SK-N-SH treated with all-trans-retinoic acid at 6 μM for 48 hours (cell line): ENCODE measurements at regions not wholly inside any gene's neighbourhood (a gene's known extent, or its start where the extent isn't known, plus 50 kb on each side); places are given as distances from the start of the nearest gene placed in this dataset.

Experiments used
- ATAC-seq: fragments of 200-7000 bp; cut with Tn5 transposase; 3 replicates; pipeline ENCODE4 v1.9.1; 2020; ENCODE audit warnings: mild to moderate bottlenecking, moderate library complexity
- ARNTL ChIP-seq: fragments of 450-650 bp; formaldehyde crosslinking; IDR thresholded peaks from 2 replicates; pipeline ENCODE4 v1.5.0; 2020; ENCODE audit warnings: low read depth, mild to moderate bottlenecking, moderate library complexity, borderline replicate concordance
- BACH2 ChIP-seq: fragments of 250-450 bp; sonication (Bioruptor Pico); IDR thresholded peaks from 2 replicates; pipeline ENCODE4 v1.9.0; 2021; ENCODE audit warnings: mild to moderate bottlenecking, borderline replicate concordance
- CSDC2 ChIP-seq: fragments of 250-450 bp; sonication (Bioruptor Pico); IDR thresholded peaks from 2 replicates; pipeline ENCODE4 v1.5.0; 2020; ENCODE audit warnings: mild to moderate bottlenecking, moderate library complexity
- ESRRG ChIP-seq: fragments of 250-450 bp; sonication (Bioruptor Pico); IDR thresholded peaks from 2 replicates; pipeline ENCODE4 v1.6.1; 2021; ENCODE audit warnings: mild to moderate bottlenecking
- GLIS3 ChIP-seq: fragments of 250-450 bp; sonication (Bioruptor Pico); IDR thresholded peaks from 2 replicates; pipeline ENCODE4 v1.5.0; 2020; ENCODE audit warnings: mild to moderate bottlenecking, moderate library complexity
- ISL1 ChIP-seq: fragments of 250-450 bp; sonication (Bioruptor Pico); IDR thresholded peaks from 2 replicates; pipeline ENCODE4 v2.1.2; 2022; ENCODE audit warnings: mild to moderate bottlenecking, moderate library complexity
- OSR1 ChIP-seq: fragments of 250-450 bp; sonication (Bioruptor Pico); IDR thresholded peaks from 2 replicates; pipeline ENCODE4 v1.8.0; 2022; ENCODE audit warnings: moderate library complexity, mild to moderate bottlenecking, inconsistent platforms
- PPARA ChIP-seq: fragments of 250-450 bp; sonication (Bioruptor Pico); IDR thresholded peaks from 2 replicates; pipeline ENCODE4 v1.5.0; 2020; ENCODE audit warnings: mild to moderate bottlenecking, borderline replicate concordance
- RARB ChIP-seq: fragments of 250-450 bp; sonication (Bioruptor Pico); IDR thresholded peaks from 2 replicates; pipeline ENCODE4 v1.8.0; 2021; ENCODE audit warnings: mild to moderate bottlenecking, moderate library complexity
- SNAI2 ChIP-seq: fragments of 250-450 bp; sonication (Bioruptor Pico); IDR thresholded peaks from 2 replicates; pipeline ENCODE4 v1.5.0; 2020; ENCODE audit warnings: mild to moderate bottlenecking, moderate library complexity
- TCF4 ChIP-seq: fragments of 250-450 bp; sonication (Bioruptor Pico); IDR thresholded peaks from 2 replicates; pipeline ENCODE4 v1.8.0; 2021; ENCODE audit warnings: mild to moderate bottlenecking, moderate library complexity, borderline replicate concordance
- TOX ChIP-seq: fragments of 250-450 bp; sonication (Bioruptor Pico); IDR thresholded peaks from 2 replicates; pipeline ENCODE4 v1.8.0; 2021; ENCODE audit warnings: mild to moderate bottlenecking, moderate library complexity, borderline replicate concordance
- ZC3H10 ChIP-seq: fragments of 250-450 bp; sonication (Bioruptor Pico); IDR thresholded peaks from 2 replicates; pipeline ENCODE4 v1.5.1; 2021; ENCODE audit warnings: mild to moderate bottlenecking, moderate library complexity
- ZFP3 ChIP-seq: fragments of 250-450 bp; sonication (Bioruptor Pico); IDR thresholded peaks from 2 replicates; pipeline ENCODE4 v1.5.0; 2020; ENCODE audit warnings: mild to moderate bottlenecking, moderate library complexity
- ZFP30 ChIP-seq: fragments of 450-650 bp; formaldehyde crosslinking; IDR thresholded peaks from 2 replicates; pipeline ENCODE4 v1.5.0; 2022; ENCODE audit warnings: mild to moderate bottlenecking, moderate library complexity
- ZNF70 ChIP-seq: fragments of 450-650 bp; formaldehyde crosslinking; IDR thresholded peaks from 2 replicates; pipeline ENCODE4 v1.5.0; 2020; ENCODE audit warnings: mild to moderate bottlenecking, moderate library complexity
- ZNF8 ChIP-seq: fragments of 450-650 bp; formaldehyde crosslinking; IDR thresholded peaks from 2 replicates; pipeline ENCODE4 v1.5.0; 2020; ENCODE audit warnings: mild to moderate bottlenecking, moderate library complexity
- TF ChIP-seq, protein P1 (sequence below): fragments of 250-450 bp; sonication (Bioruptor Pico); IDR thresholded peaks from 2 replicates; pipeline ENCODE4 v1.5.0; 2020; ENCODE audit warnings: mild to moderate bottlenecking, moderate library complexity
- TF ChIP-seq, protein P2 (sequence below): fragments of 250-450 bp; sonication (Bioruptor Pico); IDR thresholded peaks from 2 replicates; pipeline ENCODE4 v1.5.1; 2021; ENCODE audit warnings: mild to moderate bottlenecking, moderate library complexity
- TF ChIP-seq, protein P3 (sequence below): fragments of 250-450 bp; sonication (Bioruptor Pico); IDR thresholded peaks from 2 replicates; pipeline ENCODE4 v1.8.0; 2020; ENCODE audit warnings: mild to moderate bottlenecking, moderate library complexity, borderline replicate concordance
- TF ChIP-seq, protein P4 (sequence below): fragments of 250-450 bp; sonication (Bioruptor Pico); IDR thresholded peaks from 2 replicates; pipeline ENCODE4 v1.5.1; 2020; ENCODE audit warnings: low read depth, mild to moderate bottlenecking, moderate library complexity
- TF ChIP-seq, protein P5 (sequence below): fragments of 250-450 bp; sonication (Bioruptor Pico); IDR thresholded peaks from 2 replicates; pipeline ENCODE4 v1.8.0; 2021; ENCODE audit warnings: low read depth, mild to moderate bottlenecking, moderate library complexity, borderline replicate concordance

DNA sequence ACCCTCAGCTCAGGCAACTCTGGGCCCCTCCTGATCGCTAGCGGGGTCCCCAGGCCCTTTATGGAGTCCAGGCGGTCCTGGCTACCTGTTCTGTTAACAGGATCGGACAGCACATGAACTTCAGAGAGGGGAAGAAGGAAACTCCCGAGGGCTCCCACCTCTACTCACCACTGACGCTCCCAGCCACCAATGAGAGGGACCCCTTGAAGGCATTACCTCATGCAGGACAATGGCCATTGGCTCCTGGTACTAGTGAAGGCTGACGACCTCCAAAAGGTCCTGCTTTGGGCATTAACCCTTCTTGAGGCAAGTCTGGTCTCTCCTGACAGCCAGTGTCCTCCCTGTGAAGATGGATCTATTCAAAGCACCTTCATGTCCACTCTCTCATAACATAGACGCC is 71.5 kb upstream of the LMO1 start:
- ATAC-seq = peak; percentile 10; the same call in 1 of the 3 replicates

DNA sequence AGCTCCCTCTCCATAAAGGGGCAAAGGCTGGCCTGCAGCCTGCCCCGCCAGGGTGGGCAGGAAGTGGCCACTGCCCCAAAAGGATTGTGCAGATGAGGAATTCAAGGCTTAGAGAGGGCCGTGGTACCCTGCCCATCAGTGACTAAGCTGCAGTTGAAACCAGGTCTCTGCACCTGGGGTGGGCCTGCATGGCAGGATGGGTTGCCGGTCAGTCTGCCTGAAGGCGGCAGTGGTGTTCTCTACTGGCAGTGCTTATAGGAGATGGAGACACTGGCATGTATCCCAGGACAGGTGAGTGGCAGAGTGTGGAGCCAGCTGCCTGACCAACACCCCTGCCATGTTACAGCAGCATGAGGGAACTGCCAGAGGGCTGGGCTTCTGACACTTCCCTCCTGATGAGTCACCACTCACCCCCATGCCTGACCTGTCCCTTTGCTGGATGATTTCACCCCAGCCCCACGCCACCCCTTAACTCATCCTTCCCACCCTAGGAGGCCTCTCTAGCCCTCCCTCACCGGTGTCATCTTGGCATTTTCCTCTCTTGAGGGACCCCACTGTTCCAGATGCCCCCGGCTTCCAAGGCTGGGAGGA is 70.2 kb upstream of the LMO1 start:
- no peak for TF ChIP-seq PPARA
- TF ChIP-seq, protein P1, sequence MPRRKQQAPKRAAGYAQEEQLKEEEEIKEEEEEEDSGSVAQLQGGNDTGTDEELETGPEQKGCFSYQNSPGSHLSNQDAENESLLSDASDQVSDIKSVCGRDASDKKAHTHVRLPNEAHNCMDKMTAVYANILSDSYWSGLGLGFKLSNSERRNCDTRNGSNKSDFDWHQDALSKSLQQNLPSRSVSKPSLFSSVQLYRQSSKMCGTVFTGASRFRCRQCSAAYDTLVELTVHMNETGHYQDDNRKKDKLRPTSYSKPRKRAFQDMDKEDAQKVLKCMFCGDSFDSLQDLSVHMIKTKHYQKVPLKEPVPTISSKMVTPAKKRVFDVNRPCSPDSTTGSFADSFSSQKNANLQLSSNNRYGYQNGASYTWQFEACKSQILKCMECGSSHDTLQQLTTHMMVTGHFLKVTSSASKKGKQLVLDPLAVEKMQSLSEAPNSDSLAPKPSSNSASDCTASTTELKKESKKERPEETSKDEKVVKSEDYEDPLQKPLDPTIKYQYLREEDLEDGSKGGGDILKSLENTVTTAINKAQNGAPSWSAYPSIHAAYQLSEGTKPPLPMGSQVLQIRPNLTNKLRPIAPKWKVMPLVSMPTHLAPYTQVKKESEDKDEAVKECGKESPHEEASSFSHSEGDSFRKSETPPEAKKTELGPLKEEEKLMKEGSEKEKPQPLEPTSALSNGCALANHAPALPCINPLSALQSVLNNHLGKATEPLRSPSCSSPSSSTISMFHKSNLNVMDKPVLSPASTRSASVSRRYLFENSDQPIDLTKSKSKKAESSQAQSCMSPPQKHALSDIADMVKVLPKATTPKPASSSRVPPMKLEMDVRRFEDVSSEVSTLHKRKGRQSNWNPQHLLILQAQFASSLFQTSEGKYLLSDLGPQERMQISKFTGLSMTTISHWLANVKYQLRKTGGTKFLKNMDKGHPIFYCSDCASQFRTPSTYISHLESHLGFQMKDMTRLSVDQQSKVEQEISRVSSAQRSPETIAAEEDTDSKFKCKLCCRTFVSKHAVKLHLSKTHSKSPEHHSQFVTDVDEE (CRISPR knock-in tag) = no peak
- TF ChIP-seq ESRRG (CRISPR knock-in tag) = no peak
- no peak for TF ChIP-seq TCF4 (CRISPR knock-in tag)
- TF ChIP-seq ISL1 (CRISPR knock-in tag) = no peak
- TF ChIP-seq ZFP30 = no peak
- TF ChIP-seq ZNF8 (CRISPR knock-in tag) = no peak
- TF ChIP-seq GLIS3 = no peak
- ATAC-seq = peak; percentile 20; the same call in 2 of the 3 replicates

More for the DNA sequence above, 71.5 kb upstream of the LMO1 start:
- TF ChIP-seq, protein P2, sequence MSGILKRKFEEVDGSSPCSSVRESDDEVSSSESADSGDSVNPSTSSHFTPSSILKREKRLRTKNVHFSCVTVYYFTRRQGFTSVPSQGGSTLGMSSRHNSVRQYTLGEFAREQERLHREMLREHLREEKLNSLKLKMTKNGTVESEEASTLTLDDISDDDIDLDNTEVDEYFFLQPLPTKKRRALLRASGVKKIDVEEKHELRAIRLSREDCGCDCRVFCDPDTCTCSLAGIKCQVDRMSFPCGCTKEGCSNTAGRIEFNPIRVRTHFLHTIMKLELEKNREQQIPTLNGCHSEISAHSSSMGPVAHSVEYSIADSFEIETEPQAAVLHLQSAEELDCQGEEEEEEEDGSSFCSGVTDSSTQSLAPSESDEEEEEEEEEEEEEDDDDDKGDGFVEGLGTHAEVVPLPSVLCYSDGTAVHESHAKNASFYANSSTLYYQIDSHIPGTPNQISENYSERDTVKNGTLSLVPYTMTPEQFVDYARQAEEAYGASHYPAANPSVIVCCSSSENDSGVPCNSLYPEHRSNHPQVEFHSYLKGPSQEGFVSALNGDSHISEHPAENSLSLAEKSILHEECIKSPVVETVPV = no peak
- no peak for TF ChIP-seq TOX
- TF ChIP-seq ZC3H10 = no peak
- no peak for TF ChIP-seq TCF4 (CRISPR knock-in tag)
- TF ChIP-seq ARNTL (CRISPR knock-in tag) = no peak
- TF ChIP-seq RARB (CRISPR knock-in tag) = no peak
- no peak for TF ChIP-seq SNAI2 (CRISPR knock-in tag)
- no peak for TF ChIP-seq OSR1 (CRISPR knock-in tag)
- no peak for TF ChIP-seq ZNF8 (CRISPR knock-in tag)
- no peak for TF ChIP-seq ZFP3
- no peak for TF ChIP-seq ESRRG (CRISPR knock-in tag)
- TF ChIP-seq, protein P3, sequence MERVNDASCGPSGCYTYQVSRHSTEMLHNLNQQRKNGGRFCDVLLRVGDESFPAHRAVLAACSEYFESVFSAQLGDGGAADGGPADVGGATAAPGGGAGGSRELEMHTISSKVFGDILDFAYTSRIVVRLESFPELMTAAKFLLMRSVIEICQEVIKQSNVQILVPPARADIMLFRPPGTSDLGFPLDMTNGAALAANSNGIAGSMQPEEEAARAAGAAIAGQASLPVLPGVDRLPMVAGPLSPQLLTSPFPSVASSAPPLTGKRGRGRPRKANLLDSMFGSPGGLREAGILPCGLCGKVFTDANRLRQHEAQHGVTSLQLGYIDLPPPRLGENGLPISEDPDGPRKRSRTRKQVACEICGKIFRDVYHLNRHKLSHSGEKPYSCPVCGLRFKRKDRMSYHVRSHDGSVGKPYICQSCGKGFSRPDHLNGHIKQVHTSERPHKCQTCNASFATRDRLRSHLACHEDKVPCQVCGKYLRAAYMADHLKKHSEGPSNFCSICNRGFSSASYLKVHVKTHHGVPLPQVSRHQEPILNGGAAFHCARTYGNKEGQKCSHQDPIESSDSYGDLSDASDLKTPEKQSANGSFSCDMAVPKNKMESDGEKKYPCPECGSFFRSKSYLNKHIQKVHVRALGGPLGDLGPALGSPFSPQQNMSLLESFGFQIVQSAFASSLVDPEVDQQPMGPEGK (CRISPR knock-in tag) = no peak
- TF ChIP-seq CSDC2 (CRISPR knock-in tag) = no peak
- TF ChIP-seq, protein P4, sequence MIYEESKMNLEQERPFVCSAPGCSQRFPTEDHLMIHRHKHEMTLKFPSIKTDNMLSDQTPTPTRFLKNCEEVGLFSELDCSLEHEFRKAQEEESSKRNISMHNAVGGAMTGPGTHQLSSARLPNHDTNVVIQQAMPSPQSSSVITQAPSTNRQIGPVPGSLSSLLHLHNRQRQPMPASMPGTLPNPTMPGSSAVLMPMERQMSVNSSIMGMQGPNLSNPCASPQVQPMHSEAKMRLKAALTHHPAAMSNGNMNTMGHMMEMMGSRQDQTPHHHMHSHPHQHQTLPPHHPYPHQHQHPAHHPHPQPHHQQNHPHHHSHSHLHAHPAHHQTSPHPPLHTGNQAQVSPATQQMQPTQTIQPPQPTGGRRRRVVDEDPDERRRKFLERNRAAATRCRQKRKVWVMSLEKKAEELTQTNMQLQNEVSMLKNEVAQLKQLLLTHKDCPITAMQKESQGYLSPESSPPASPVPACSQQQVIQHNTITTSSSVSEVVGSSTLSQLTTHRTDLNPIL (CRISPR knock-in tag) = no peak
- no peak for TF ChIP-seq BACH2 (CRISPR knock-in tag)

DNA sequence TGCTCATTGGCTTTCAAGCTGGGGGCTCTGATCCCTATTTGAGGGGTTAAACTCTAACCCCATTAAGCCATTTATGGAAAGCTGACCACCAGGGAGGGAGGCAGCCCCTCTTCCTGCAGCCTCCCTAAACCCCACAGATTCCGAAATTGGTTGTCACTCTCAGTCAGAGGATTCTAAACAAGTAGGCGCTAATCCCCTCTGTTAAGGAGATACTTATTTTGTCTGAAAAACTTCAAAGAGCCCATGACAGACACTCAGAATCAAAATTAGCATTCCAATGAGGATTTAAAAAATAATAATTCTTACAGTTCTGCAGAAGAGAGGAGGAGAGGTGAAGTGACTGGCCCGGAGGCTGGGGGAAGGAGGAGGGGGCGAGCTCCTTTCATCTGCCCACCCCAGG is 69.7 kb upstream of the LMO1 start:
- no peak for ATAC-seq
- TF ChIP-seq ZNF8 (CRISPR knock-in tag) = no peak

DNA sequence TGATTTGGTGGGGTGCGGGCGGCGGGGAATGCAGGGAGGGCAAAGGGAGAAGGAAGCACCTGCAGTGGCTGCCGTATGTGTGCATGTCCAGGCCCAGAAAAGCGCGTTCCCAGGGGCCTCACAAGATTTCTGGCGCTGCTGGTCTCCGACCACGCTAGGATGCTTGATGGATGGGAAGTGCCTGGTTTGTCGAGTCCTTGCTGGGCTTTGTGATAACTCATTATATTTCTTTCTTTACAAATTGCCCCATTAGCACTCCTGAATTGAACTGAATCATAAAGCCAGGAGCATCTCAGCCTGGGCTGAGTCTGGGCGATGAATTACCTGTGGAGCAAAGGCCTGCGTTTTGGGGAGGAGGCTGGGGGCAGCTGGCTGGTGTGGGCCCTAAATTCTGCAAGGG is 69.2 kb upstream of the LMO1 start:
- no peak for ATAC-seq
- no peak for TF ChIP-seq SNAI2 (CRISPR knock-in tag)
- no peak for TF ChIP-seq ZFP30
- no peak for TF ChIP-seq TOX
- no peak for TF ChIP-seq ARNTL (CRISPR knock-in tag)
- TF ChIP-seq ZNF8 (CRISPR knock-in tag) = no peak
- TF ChIP-seq, protein P5, sequence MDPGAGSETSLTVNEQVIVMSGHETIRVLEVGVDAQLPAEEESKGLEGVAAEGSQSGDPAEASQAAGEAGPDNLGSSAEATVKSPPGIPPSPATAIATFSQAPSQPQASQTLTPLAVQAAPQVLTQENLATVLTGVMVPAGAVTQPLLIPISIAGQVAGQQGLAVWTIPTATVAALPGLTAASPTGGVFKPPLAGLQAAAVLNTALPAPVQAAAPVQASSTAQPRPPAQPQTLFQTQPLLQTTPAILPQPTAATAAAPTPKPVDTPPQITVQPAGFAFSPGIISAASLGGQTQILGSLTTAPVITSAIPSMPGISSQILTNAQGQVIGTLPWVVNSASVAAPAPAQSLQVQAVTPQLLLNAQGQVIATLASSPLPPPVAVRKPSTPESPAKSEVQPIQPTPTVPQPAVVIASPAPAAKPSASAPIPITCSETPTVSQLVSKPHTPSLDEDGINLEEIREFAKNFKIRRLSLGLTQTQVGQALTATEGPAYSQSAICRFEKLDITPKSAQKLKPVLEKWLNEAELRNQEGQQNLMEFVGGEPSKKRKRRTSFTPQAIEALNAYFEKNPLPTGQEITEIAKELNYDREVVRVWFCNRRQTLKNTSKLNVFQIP (CRISPR knock-in tag) = no peak
- TF ChIP-seq, protein P2 = no peak
- no peak for TF ChIP-seq ESRRG (CRISPR knock-in tag)
- no peak for TF ChIP-seq PPARA
- no peak for TF ChIP-seq ZNF70 (CRISPR knock-in tag)
- TF ChIP-seq ISL1 (CRISPR knock-in tag) = no peak
- TF ChIP-seq, protein P3 (CRISPR knock-in tag) = no peak
- no peak for TF ChIP-seq ZC3H10
- no peak for TF ChIP-seq OSR1 (CRISPR knock-in tag)
